Stomach (tissue), 4 donors: ENCODE measurements at regions not wholly inside any gene's neighbourhood (a gene's known extent, or its start where the extent isn't known, plus 50 kb on each side); places are given as distances from the start of the nearest gene placed in this dataset.

Source experiments
- EP300 ChIP-seq: sonication (generic); formaldehyde crosslinking; IDR thresholded peaks from one replicate; pipeline ENCODE4 v1.6.1; 2017; ENCODE audit warnings: antibody characterized with exemption
- POLR2A ChIP-seq, 4 donors: fragments of 450-650 bp; IDR thresholded peaks; one replicate each; pipeline ENCODE4 v1.6.1; 2016; ENCODE audit warnings: antibody characterized with exemption in 4 of 4, control low read depth in 2 of 4, mild to moderate bottlenecking in 1 of 4, moderate library complexity in 1 of 4
- POLR2AphosphoS5 ChIP-seq, 3 donors: sonication (generic); formaldehyde crosslinking; IDR thresholded peaks; one replicate each; pipeline ENCODE4 v1.6.1; 2016; ENCODE audit warnings: antibody characterized with exemption in 3 of 3
- TF ChIP-seq, protein P1 (sequence below), 7 experiments: fragments of 450-650 bp in 4 of 7; fragments of 200-600 bp in 3 of 7; sonication (generic) in 3 of 7; IDR thresholded peaks; one replicate each; pipeline ENCODE4 v1.5.1; 2016 to 2019; ENCODE audit warnings: antibody characterized with exemption in 7 of 7, control low read depth in 2 of 7, mild to moderate bottlenecking in 1 of 7

DNA sequence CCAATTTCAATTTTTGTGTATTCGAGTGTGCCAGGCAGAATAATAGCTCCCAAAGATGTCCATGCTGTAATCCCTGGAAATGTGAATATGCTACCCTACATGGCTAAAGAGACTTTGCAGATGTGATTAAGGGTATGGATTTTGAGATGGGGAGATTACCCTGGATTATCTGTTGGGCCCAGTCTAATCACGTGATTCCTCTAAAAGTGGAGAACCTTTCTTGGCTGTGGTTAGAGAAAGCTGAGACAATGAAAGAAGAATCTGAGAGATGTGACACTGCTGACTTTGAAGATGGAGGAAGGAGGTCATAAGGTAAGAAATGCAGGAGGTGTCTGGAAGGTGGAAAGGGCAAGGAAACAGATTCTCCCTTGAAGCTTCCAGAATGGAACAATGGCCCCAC is 503.5 kb upstream of the PITX2 start:
- TF ChIP-seq, protein P1, sequence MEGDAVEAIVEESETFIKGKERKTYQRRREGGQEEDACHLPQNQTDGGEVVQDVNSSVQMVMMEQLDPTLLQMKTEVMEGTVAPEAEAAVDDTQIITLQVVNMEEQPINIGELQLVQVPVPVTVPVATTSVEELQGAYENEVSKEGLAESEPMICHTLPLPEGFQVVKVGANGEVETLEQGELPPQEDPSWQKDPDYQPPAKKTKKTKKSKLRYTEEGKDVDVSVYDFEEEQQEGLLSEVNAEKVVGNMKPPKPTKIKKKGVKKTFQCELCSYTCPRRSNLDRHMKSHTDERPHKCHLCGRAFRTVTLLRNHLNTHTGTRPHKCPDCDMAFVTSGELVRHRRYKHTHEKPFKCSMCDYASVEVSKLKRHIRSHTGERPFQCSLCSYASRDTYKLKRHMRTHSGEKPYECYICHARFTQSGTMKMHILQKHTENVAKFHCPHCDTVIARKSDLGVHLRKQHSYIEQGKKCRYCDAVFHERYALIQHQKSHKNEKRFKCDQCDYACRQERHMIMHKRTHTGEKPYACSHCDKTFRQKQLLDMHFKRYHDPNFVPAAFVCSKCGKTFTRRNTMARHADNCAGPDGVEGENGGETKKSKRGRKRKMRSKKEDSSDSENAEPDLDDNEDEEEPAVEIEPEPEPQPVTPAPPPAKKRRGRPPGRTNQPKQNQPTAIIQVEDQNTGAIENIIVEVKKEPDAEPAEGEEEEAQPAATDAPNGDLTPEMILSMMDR (IDR thresholded peaks at IDR 0.05): no peak
- no peak for TF ChIP-seq POLR2A (IDR thresholded peaks at IDR 0.05)
- TF ChIP-seq POLR2AphosphoS5 (IDR thresholded peaks at IDR 0.05): no peak
- TF ChIP-seq EP300: no peak
